ENCODE measurements at regions not wholly inside any gene's neighbourhood (a gene's known extent, or its start where the extent isn't known, plus 50 kb on each side); places are given as distances from the start of the nearest gene placed in this dataset.

GRCh38 chr4:186887291-186887700, 163.6 kb upstream of the FAT1 start:
- no peak overlapping the region for H2AK5ac ChIP-seq (ENCODE audit: low read depth, low read length)
- H2BK15ac ChIP-seq (ENCODE audit: low read length), result no peak overlapping the region
- peak overlapping the region; percentile 33 to 62; a peak in 2 of 4 replicates for H3K4me2 ChIP-seq (ENCODE audit: insufficient read depth in 1 of 2, low read depth in 2 of 2, low read length in 2 of 2)
- DNase-seq (ENCODE audit: low read depth in 1 of 2, low spot score in 2 of 2) (no peak), FAIRE-seq (no peak)
- H4K5ac ChIP-seq (ENCODE audit: insufficient read length, low read depth, low read length), result no peak overlapping the region
- no peak overlapping the region for H3K27ac ChIP-seq (ENCODE audit: low read depth, low read length)
- no peaks in the 10 kb centered on the region for H3K36me3 ChIP-seq (ENCODE audit: control insufficient read depth in 2 of 4, insufficient read depth in 4 of 4, low read length in 3 of 4)
- H3K18ac ChIP-seq (ENCODE audit: extremely low read depth, low read length), result no peak overlapping the region
- H2BK5ac ChIP-seq (ENCODE audit: low read depth, low read length), result no peak overlapping the region
- no peaks in the 10 kb centered on the region for H4K20me1 ChIP-seq (replicated peaks in 1 of 2; ENCODE audit: control insufficient read depth in 1 of 2, insufficient read depth in 2 of 2, low read length in 2 of 2)
- H3K23ac ChIP-seq (ENCODE audit: insufficient read length), result no peak overlapping the region
- ChIA-PET CTCF (ENCODE audit: partially characterized antibody) (no interaction called here), POLR2A (ENCODE audit: partially characterized antibody) (no interaction called here)
- no peak overlapping the region for H4K91ac ChIP-seq (replicated peaks; ENCODE audit: insufficient read length, low read length)
- peak overlapping the region in 1 of 4 experiments; percentile 87; a peak in 2 of 8 replicates for H3K4me3 ChIP-seq (ENCODE audit: extremely low read depth in 1 of 4, insufficient read depth in 2 of 4, low read depth in 3 of 4, low read length in 4 of 4)
- H3K79me1 ChIP-seq (ENCODE audit: low read depth, low read length), result no peaks in the 10 kb centered on the region
- 76% methylated on average over 6 of the region's 6 CpGs; no CpG with 5 or more reads in 1 of the 2 experiments for WGBS, 2 experiments (ENCODE audit: extremely low coverage in 1 of 2, insufficient coverage in 1 of 2, insufficient read length in 1 of 2, insufficient replicate concordance in 2 of 2, low coverage in 1 of 2, low lambda C conversion rate in 2 of 2, missing lambda C conversion rate in 1 of 2)
- H2BK20ac ChIP-seq (ENCODE audit: low read length), result no peak overlapping the region
- no peak overlapping the region for H3K9ac ChIP-seq (replicated peaks in 1 of 4; ENCODE audit: extremely low read depth in 1 of 4, low read depth in 3 of 4, low read length in 3 of 4)
- H2BK12ac ChIP-seq (ENCODE audit: low read depth, low read length), result no peak overlapping the region
- TF ChIP-seq RAD21 (IDR thresholded peaks at IDR 0.05 in 1 of 2, conservative IDR thresholded peaks at IDR 0.05 in 1 of 2; ENCODE audit: low read depth in 2 of 2, low read length in 2 of 2), result no peak
- TF ChIP-seq BACH1 (IDR thresholded peaks at IDR 0.05; ENCODE audit: low read length), result no peak
- TF ChIP-seq TAF1 (IDR thresholded peaks at IDR 0.05; ENCODE audit: low read depth, low read length), result no peak
- H3K14ac ChIP-seq (ENCODE audit: insufficient read length), result no peak overlapping the region
- no peak overlapping the region for H2AFZ ChIP-seq (ENCODE audit: low read length)
- H3K9me3 ChIP-seq (ENCODE audit: insufficient read depth in 2 of 2, low read depth in 1 of 2, low read length in 1 of 2), result peaks cover 0 to 8% of the 10 kb centered on the region in 2 experiments; a peak in 1 of 4 replicates
- no peak overlapping the region for H4K8ac ChIP-seq (ENCODE audit: extremely low read depth, insufficient read depth, low read length)
- peaks cover 0 to 12% (median 5%) of the 10 kb centered on the region in 4 experiments; a peak in 5 of 7 replicates for H3K4me1 ChIP-seq (replicated peaks in 1 of 4; ENCODE audit: control insufficient read depth in 3 of 4, insufficient read depth in 4 of 4, low read length in 3 of 4)
- H3K79me2 ChIP-seq (ENCODE audit: control insufficient read depth in 1 of 2, insufficient read depth in 2 of 2, low read length in 2 of 2), result peaks cover 0 to 15% of the 10 kb centered on the region in 2 experiments; a peak in 2 of 4 replicates
- no peak overlapping the region for H2BK120ac ChIP-seq (replicated peaks; ENCODE audit: low read depth, low read length)
- H3K27me3 ChIP-seq (replicated peaks in 1 of 4; ENCODE audit: control insufficient read depth in 3 of 4, extremely low read depth in 1 of 4, insufficient read depth in 3 of 4, low read length in 3 of 4), result peaks cover 0 to 6% (median 2%) of the 10 kb centered on the region in 4 experiments; a peak in 3 of 7 replicates
- H3K56ac ChIP-seq (replicated peaks; ENCODE audit: insufficient read length, low read depth, low read length), result no peak overlapping the region
- H3K4ac ChIP-seq (replicated peaks; ENCODE audit: insufficient read length, low read depth, low read length), result no peak overlapping the region
- no peaks in the 10 kb centered on the region for H3K23me2 ChIP-seq (ENCODE audit: low read depth, low read length)

Measured in H1 (cell line).